GM13976 (cell line): ENCODE measurements at regions not wholly inside any gene's neighbourhood (a gene's known extent, or its start where the extent isn't known, plus 50 kb on each side); places are given as distances from the start of the nearest gene placed in this dataset.

Experiments
- DNase-seq: peaks from one replicate; pipeline ENCODE4 v3.0.0; 2012; ENCODE audit warnings: low spot score
- CTCF ChIP-seq: IDR thresholded peaks from 2 replicates; pipeline ENCODE4 v1.5.1; 2012; ENCODE audit warnings: borderline replicate concordance, mild to moderate bottlenecking; ENCODE audit not compliant: insufficient read depth; ENCODE audit errors: extremely low read depth, missing control alignments, control extremely low read depth
- in situ Hi-C: fragments of 300-500 bp; cut with MboI; formaldehyde crosslinking; loops from one replicate; pipeline ENCODE4 v1.12.0; 2022; ENCODE audit warnings: low sequenced_read_pairs, mixed read lengths, inconsistent platforms; ENCODE audit not compliant: unreplicated experiment

GRCh38 chr2:206381881-206382280, 61.5 kb upstream of the ADAM23 start:
- DNase-seq: no peak
- no peak for TF ChIP-seq CTCF
- in situ Hi-C loops: no loop called here

DNA sequence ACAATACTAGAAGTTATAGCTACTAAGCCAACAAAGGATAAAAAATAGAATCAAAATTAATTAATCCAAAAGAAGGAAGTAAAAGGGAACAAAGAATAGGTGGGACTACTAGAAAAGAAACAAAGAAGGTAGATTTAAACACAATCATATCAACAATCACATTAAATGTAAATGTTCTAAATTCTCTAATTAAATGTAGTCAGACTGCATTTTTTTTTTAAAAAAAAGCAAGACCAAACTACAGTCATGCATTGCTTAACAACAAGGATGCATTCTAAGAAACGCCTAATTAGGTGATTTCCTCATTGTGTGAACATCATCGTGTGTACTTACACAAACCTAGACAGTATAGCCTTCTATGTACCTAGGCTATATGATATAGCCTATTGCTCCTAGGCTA, 59.7 kb upstream of the ADAM23 start:
- TF ChIP-seq CTCF: no peak
- in situ Hi-C loops: no loop called here
- no peak for DNase-seq

- no peak for TF ChIP-seq CTCF
- in situ Hi-C loops: no loop called here
- no peak for DNase-seq
Observed at GRCh38 chr2:206387808-206388207, 55.5 kb upstream of the ADAM23 start.

- DNase-seq: no peak
- no peak for TF ChIP-seq CTCF
- in situ Hi-C loops: no loop called here
Observed at GRCh38 chr2:206388698-206389097, 54.6 kb upstream of the ADAM23 start.

DNA sequence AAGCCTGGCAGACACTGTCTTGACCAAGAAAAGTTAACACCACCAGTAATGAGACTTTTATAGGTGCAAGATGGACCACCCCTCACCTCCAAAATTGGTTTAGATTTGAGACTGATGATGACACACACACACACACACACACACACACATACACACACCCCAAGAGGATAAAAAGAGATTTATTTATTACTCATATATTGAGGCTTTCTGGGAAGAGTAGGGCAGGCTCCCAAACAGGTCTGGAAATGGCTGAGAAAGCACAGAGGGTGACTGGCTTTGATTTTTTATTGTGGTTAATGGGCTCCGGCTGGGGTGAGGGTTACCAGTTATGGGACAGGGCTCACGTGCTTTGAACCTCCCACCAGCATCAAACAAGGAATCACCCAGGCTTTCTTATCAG, 54.2 kb upstream of the ADAM23 start:
- no peak for DNase-seq
- in situ Hi-C loops: no loop called here
- TF ChIP-seq CTCF: no peak

DNA sequence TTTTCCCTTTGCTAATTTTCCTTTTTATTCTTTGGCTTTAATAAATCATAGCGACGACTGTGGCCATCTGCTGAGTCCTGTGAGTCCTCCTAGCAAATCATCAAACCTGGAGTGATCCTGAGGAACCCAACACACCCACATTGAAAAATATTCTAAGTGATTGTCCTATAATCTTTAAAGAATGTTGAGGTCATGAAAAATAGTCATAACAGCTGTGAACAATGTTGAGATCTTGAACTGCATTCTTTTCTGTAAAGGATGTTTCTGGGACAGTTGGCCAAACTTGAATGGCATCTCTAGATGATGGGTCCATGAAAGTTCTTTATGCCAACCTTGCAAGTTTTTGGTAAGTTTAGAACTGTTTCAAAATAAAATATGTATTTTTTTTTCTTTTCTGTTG, 53.2 kb upstream of the ADAM23 start:
- DNase-seq: no peak
- TF ChIP-seq CTCF: no peak
- in situ Hi-C loops: no loop called here

GRCh38 chr2:206392118-206392517, 51.2 kb upstream of the ADAM23 start:
- DNase-seq: peak; percentile 65
- in situ Hi-C loops: no loop called here
- TF ChIP-seq CTCF: peak; percentile 45
